ENCODE measurements at regions not wholly inside any gene's neighbourhood (a gene's known extent, or its start where the extent isn't known, plus 50 kb on each side); places are given as distances from the start of the nearest gene placed in this dataset.
"Not testable (repeated sequence)": the region's sequence is repeated elsewhere in the genome, so short reads cannot be mapped to it uniquely, and the experiment has no call there.

GRCh38 chr5:44048276-44048984 lies 340.8 kb downstream of the FGF10 start:
- DNase-seq (ENCODE audit: low read depth): no peak

- DNase-seq (ENCODE audit: low read depth): no peak
These were observed 342.4 kb downstream of the FGF10 start for GRCh38 chr5:44046619-44047364.

- not testable (repeated sequence) for DNase-seq (ENCODE audit: low read depth)
These were observed 344.7 kb downstream of the FGF10 start for GRCh38 chr5:44044549-44044948.

GRCh38 chr5:44028226-44028625 lies 361.0 kb downstream of the FGF10 start:
- no peak for DNase-seq (ENCODE audit: low read depth)

DNA sequence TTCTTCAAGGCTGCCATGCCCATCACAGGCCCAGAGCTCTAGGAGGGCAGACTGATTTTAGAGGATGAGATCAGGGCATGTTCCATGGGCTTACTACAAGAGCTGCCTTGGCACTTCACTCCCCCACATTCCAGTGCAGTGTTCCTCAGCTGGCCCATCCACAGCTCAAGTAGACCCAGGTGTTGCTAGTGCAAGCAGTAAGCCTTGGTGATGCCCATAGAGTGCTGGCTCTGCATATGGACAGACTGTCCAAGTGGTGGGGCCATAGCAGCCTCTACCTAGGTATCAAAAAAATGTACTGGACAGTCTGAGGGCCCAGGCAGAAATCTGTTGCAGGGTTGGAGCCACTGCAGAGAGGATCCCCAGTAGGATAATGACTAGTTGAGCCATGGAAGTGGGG lies 366.6 kb downstream of the FGF10 start:
- DNase-seq (ENCODE audit: low read depth): no peak

DNA sequence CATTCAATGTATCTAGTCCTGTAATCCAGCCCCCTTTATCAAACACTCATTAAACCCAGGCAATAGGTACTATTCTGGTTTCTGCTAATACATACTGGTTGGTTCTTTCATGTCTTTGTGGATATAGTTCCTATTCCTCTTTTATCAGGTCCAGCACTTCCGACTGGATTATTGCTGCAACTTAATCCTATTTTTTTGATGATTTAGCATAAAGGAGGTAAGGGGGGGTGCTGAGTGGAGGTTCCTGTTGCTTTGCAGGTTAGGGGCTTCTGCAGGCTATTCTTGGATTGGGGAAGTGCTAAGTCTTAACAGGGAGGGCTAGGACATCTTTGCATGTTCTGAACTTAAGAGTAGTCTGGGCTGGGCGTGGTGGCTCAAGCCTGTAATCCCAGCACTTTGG lies 377.7 kb downstream of the FGF10 start:
- DNase-seq (ENCODE audit: low read depth): no peak

GRCh38 chr5:44002381-44002901 lies 386.8 kb downstream of the FGF10 start:
- peak; percentile 51 for DNase-seq (ENCODE audit: low read depth)

- no peak for DNase-seq (ENCODE audit: low read depth)
These were observed 387.4 kb downstream of the FGF10 start for GRCh38 chr5:44001675-44002380.

- no peak for DNase-seq (ENCODE audit: low read depth)
These were observed 388.0 kb downstream of the FGF10 start for GRCh38 chr5:44001236-44001635.

- DNase-seq (ENCODE audit: low read depth): peak; percentile 57
These were observed 391.5 kb downstream of the FGF10 start for GRCh38 chr5:43997647-43998272.

DNA sequence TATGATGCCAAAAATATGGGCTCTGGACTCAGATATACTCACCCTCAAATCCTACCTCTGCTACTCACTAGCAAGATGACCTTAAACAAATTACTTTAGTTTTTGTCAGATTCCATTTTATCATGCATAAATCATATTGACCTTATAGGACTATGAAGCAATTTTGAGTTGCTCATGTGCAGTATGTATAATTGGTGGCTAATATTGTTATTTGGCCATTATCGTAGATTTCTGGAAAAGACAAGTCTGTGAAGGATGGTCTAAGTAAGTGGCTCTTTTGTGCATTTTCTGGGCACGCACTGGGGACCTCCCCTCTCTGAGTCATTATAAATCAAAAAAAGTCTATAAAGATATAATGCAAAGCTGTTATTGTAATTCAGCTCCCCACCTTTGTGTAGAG lies 393.0 kb downstream of the FGF10 start:
- DNase-seq (ENCODE audit: low read depth): no peak

GRCh38 chr5:43994352-43994708 lies 391.4 kb downstream of the NNT start:
- DNase-seq (ENCODE audit: low read depth): no peak

- no peak for DNase-seq (ENCODE audit: low read depth)
These were observed 390.8 kb downstream of the NNT start for GRCh38 chr5:43993634-43994351.

- DNase-seq (ENCODE audit: low read depth): no peak
These were observed 382.4 kb downstream of the NNT start for GRCh38 chr5:43985411-43985810.

DNA sequence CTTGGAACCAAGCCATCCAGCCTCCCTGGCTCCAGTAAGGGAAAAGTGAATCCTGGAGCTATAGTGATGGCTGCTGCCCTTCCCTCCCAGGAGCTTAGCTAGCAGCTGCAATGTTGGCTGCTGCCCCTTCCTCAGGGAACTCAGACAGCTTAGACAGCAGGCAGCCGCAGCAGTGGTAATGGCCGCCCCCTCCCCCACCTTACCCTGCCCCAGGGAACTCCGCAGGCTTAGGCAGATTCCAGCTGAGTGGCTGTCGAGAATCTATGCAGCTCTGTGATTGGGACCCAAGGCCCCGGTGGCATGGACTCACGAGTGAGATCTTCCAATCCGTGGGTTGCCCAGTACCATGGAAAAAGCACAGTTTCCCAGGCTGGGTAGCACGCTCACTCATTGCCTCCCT lies 378.6 kb downstream of the NNT start:
- DNase-seq (ENCODE audit: low read depth): no peak

DNA sequence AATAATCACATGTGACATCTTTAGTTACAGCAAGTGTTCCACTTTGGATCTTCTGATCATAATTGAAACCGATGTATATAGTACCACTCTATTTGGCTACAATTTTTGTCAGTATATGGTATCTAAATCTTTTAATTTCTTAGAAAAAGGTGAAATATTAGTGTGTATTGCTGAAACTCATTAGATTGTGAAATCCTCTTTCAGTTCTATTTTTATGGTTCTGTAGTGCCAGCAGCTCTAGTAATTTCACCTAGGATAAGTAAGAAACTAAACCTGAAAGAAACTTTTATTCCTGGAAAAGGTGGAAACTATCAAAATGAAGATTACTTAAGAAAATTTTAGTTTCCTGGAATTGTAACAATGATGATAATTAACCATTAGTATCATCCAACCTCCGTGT lies 370.9 kb downstream of the NNT start:
- no peak for DNase-seq (ENCODE audit: low read depth)

GRCh38 chr5:43973318-43973717 lies 370.3 kb downstream of the NNT start:
- no peak for DNase-seq (ENCODE audit: low read depth)

- DNase-seq (ENCODE audit: low read depth): no peak
These were observed 364.2 kb downstream of the NNT start for GRCh38 chr5:43967165-43967564.

GRCh38 chr5:43959144-43959543 lies 356.2 kb downstream of the NNT start:
- DNase-seq (ENCODE audit: low read depth): no peak

GRCh38 chr5:43947935-43948334 lies 345.0 kb downstream of the NNT start:
- no peak for DNase-seq (ENCODE audit: low read depth)

DNA sequence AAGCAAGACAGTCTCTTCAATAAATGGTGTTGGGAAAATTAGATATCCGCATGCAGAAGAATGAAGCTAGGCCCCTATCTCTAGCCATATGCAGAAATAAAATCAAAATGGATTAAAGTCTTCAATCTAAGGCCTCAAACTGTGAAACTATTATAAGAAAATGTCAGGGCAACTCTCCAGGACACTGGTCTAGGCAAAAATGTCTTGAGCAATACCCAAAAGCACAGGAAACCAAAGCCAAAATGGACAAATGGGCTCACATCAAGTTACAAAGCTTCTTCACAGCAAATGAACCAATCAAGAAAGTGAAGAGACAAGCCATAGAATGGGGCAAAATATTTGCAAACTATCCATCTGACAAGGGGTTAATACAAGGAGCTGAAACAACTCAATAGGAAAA lies 338.8 kb downstream of the NNT start:
- DNase-seq (ENCODE audit: low read depth): no peak

GRCh38 chr5:43940562-43940961 lies 337.6 kb downstream of the NNT start:
- DNase-seq (ENCODE audit: low read depth): no peak

Measured in M059J (cell line).